ENCODE measurements at regions not wholly inside any gene's neighbourhood (a gene's known extent, or its start where the extent isn't known, plus 50 kb on each side); places are given as distances from the start of the nearest gene placed in this dataset.

- H3K27ac ChIP-seq (ENCODE audit: low read length): no peak overlapping the region
- no peak overlapping the region for H3K9ac ChIP-seq (ENCODE audit: low read length)
- no peaks in the 10 kb centered on the region for H3K36me3 ChIP-seq (ENCODE audit: control insufficient read depth, low read depth, low read length)
These were observed 114.4 kb upstream of the GADD45A start for GRCh38 chr1:67570486-67571143.

DNA sequence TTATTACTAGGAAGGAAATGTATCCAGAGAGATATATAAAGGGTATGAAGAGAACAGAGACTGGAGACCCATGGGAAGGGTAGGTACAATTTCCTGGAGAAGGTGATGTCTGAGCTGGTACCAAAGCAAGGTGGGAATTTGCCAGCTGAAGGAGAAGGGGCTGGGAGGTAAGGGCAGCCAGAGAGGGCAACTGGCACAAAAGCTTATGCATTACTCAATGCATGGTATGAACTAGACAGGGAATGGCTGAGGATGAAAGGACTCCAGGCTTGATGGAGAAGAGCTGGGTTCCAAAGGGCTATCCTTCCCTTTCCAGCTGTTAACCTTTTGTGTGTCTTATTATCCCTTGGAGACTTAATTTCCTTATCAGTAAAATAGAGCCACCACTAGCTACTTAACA is 113.6 kb upstream of the GADD45A start:
- Histone ChIP-seq H3K27ac (ENCODE audit: low read length) (no peak overlapping the region), H3K4me1 (ENCODE audit: control insufficient read depth, low read depth, low read length) (no peaks in the 10 kb centered on the region), H3K4me3 (ENCODE audit: low read length) (no peak overlapping the region)

More at GRCh38 chr1:67570486-67571143, 114.4 kb upstream of the GADD45A start:
- no peaks in the 10 kb centered on the region for H3K27me3 ChIP-seq (ENCODE audit: control insufficient read depth, insufficient read depth, low read length)
- H3K4me1 ChIP-seq (ENCODE audit: control insufficient read depth, low read depth, low read length): no peaks in the 10 kb centered on the region
- H3K9me3 ChIP-seq (ENCODE audit: control insufficient read depth, low read depth, low read length): no peaks in the 10 kb centered on the region
- no peak overlapping the region for H3K4me3 ChIP-seq (ENCODE audit: low read length)

DNA sequence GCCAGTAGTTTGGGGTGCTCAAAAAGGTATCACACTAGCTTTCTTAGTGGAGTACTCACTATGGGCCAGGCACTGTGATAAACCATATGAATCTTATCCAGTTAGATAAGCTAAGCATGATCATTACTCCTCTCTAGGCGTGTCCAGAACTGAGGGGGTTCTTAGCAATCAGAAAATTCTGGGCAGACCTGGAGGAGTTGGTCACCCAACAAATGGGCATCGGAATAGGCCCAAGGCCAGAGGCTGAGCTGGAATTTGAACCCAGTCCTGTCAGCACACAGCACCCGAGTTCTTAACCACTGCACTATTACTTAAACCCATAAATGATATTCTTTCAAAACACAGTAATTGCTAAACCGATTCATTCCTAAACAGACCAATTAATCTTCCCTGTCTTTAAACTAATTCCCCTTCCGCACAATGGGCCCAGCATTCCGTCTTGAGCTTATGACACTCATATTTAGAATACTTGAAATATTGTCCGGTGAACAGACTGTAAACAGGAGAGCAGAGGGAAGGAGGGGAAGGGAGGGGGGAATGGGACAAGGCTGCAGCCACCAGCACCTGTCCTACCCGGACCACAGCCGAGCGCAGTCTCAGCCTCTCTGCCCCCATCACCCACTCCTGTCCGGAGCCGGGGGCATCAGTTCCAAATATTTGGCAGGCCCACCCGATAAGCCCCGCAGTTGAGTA is 113.0 kb upstream of the GADD45A start:
- H3K4me1 ChIP-seq (ENCODE audit: control insufficient read depth, low read depth, low read length): no peaks in the 10 kb centered on the region
- H3K4me3 ChIP-seq (ENCODE audit: low read length): no peak overlapping the region
- H3K27me3 ChIP-seq (ENCODE audit: control insufficient read depth, insufficient read depth, low read length): no peaks in the 10 kb centered on the region
- H3K9ac ChIP-seq (ENCODE audit: low read length): no peak overlapping the region
- no peaks in the 10 kb centered on the region for H3K9me3 ChIP-seq (ENCODE audit: control insufficient read depth, low read depth, low read length)
- no peaks in the 10 kb centered on the region for H3K36me3 ChIP-seq (ENCODE audit: control insufficient read depth, low read depth, low read length)
- H3K27ac ChIP-seq (ENCODE audit: low read length): no peak overlapping the region

More for the DNA sequence above, 113.6 kb upstream of the GADD45A start:
- H3K27me3 ChIP-seq (ENCODE audit: control insufficient read depth, insufficient read depth, low read length): no peaks in the 10 kb centered on the region
- no peaks in the 10 kb centered on the region for H3K9me3 ChIP-seq (ENCODE audit: control insufficient read depth, low read depth, low read length)
- H3K9ac ChIP-seq (ENCODE audit: low read length): no peak overlapping the region
- H3K36me3 ChIP-seq (ENCODE audit: control insufficient read depth, low read depth, low read length): no peaks in the 10 kb centered on the region

- Histone ChIP-seq H3K27me3 (ENCODE audit: control insufficient read depth, insufficient read depth, low read length) (no peaks in the 10 kb centered on the region), H3K27ac (ENCODE audit: low read length) (no peak overlapping the region), H3K4me1 (ENCODE audit: control insufficient read depth, low read depth, low read length) (no peaks in the 10 kb centered on the region), H3K4me3 (ENCODE audit: low read length) (no peak overlapping the region), H3K9ac (ENCODE audit: low read length) (no peak overlapping the region), H3K9me3 (ENCODE audit: control insufficient read depth, low read depth, low read length) (no peaks in the 10 kb centered on the region), H3K36me3 (ENCODE audit: control insufficient read depth, low read depth, low read length) (no peaks in the 10 kb centered on the region)
These were observed 112.3 kb upstream of the GADD45A start for GRCh38 chr1:67572594-67573221.

DNA sequence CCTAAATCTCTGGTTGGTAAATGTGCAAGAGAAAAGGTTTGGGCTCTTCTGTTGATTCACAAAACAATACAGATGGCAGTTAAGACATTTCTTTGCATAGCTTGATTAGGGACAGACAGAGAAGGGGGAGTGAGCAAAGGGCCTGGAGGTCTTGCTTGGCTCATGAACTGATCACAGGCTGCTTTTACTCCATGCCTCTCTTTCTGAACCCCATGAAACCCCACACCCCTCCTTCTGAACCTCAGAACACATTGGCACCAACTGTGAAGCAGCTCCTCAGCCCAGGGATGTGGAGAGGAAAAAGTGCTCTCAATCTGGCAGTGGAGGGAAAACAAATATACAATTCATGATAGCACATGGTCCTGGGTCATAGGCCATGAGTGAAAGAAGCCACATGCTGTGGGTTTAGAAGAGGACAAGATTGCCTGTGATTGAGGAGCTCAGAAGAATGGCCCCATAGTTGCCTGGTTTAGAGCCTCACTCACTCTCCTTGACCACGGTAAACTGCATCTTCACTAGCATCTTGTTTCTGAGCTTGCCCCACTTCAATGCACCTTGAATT is 111.6 kb upstream of the GADD45A start:
- Histone ChIP-seq H3K27ac (ENCODE audit: low read length) (no peak overlapping the region), H3K36me3 (ENCODE audit: control insufficient read depth, low read depth, low read length) (no peaks in the 10 kb centered on the region), H3K4me1 (ENCODE audit: control insufficient read depth, low read depth, low read length) (no peaks in the 10 kb centered on the region)

DNA sequence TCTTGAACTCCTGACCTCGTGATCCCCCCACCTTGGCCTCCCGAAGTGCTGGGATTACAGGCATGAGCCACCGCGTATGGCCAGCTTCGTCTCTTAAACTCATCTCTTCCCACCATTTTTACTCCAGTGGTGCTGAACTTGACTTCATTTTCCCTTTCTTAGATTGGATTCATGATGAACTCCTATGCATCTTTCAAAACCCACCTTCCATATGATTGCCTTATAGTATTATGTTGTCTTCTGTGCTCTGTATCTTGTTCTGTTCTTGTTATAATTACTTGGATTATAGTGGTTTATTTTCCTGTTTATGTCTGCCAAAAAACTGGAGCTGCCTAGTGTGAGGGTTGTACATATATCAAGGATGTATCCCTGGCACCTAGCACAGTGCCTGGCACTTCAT is 110.8 kb upstream of the GADD45A start:
- Histone ChIP-seq H3K36me3 (ENCODE audit: control insufficient read depth, low read depth, low read length) (no peaks in the 10 kb centered on the region), H3K27me3 (ENCODE audit: control insufficient read depth, insufficient read depth, low read length) (no peaks in the 10 kb centered on the region), H3K9ac (ENCODE audit: low read length) (no peak overlapping the region), H3K4me1 (ENCODE audit: control insufficient read depth, low read depth, low read length) (no peaks in the 10 kb centered on the region), H3K4me3 (ENCODE audit: low read length) (no peak overlapping the region), H3K9me3 (ENCODE audit: control insufficient read depth, low read depth, low read length) (no peaks in the 10 kb centered on the region), H3K27ac (ENCODE audit: low read length) (no peak overlapping the region)

More for the DNA sequence above, 111.6 kb upstream of the GADD45A start:
- Histone ChIP-seq H3K27me3 (ENCODE audit: control insufficient read depth, insufficient read depth, low read length) (no peaks in the 10 kb centered on the region), H3K9me3 (ENCODE audit: control insufficient read depth, low read depth, low read length) (no peaks in the 10 kb centered on the region), H3K4me3 (ENCODE audit: low read length) (no peak overlapping the region), H3K9ac (ENCODE audit: low read length) (no peak overlapping the region)

- Histone ChIP-seq H3K9me3 (ENCODE audit: control insufficient read depth, low read depth, low read length) (no peaks in the 10 kb centered on the region), H3K4me3 (ENCODE audit: low read length) (no peak overlapping the region), H3K36me3 (ENCODE audit: control insufficient read depth, low read depth, low read length) (no peaks in the 10 kb centered on the region), H3K27me3 (ENCODE audit: control insufficient read depth, insufficient read depth, low read length) (no peaks in the 10 kb centered on the region), H3K27ac (ENCODE audit: low read length) (no peak overlapping the region), H3K9ac (ENCODE audit: low read length) (no peak overlapping the region), H3K4me1 (ENCODE audit: control insufficient read depth, low read depth, low read length) (no peaks in the 10 kb centered on the region)
These were observed 109.1 kb upstream of the GADD45A start for GRCh38 chr1:67575861-67576260.

- Histone ChIP-seq H3K4me3 (ENCODE audit: low read length) (no peak overlapping the region), H3K36me3 (ENCODE audit: control insufficient read depth, low read depth, low read length) (no peaks in the 10 kb centered on the region), H3K27me3 (ENCODE audit: control insufficient read depth, insufficient read depth, low read length) (no peaks in the 10 kb centered on the region), H3K27ac (ENCODE audit: low read length) (no peak overlapping the region), H3K9ac (ENCODE audit: low read length) (no peak overlapping the region), H3K4me1 (ENCODE audit: control insufficient read depth, low read depth, low read length) (no peaks in the 10 kb centered on the region), H3K9me3 (ENCODE audit: control insufficient read depth, low read depth, low read length) (no peaks in the 10 kb centered on the region)
These were observed 108.5 kb upstream of the GADD45A start for GRCh38 chr1:67576474-67576873.

DNA sequence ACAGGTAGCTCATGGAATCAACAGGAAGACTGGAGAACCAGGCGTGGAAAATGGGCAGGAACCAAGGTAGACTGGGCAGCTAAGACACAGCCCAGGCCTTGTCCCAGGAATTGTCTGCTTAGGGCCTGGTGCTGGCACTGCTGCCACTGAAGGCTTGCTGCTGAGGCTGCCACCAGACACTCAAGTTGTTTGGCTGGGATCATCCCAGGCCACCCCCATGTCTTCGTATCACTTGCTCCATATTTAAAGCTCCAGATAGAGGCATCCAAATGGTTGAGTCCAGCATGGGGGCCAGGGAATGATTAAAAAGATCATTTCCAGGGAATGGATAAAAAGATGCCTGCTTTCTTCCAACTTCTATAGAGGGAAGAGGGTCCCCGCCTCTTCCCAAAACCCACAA is 107.4 kb upstream of the GADD45A start:
- Histone ChIP-seq H3K27ac (ENCODE audit: low read length) (no peak overlapping the region), H3K36me3 (ENCODE audit: control insufficient read depth, low read depth, low read length) (no peaks in the 10 kb centered on the region)

GRCh38 chr1:67578397-67579020 is 106.5 kb upstream of the GADD45A start:
- Histone ChIP-seq H3K9me3 (ENCODE audit: control insufficient read depth, low read depth, low read length) (no peaks in the 10 kb centered on the region), H3K27me3 (ENCODE audit: control insufficient read depth, insufficient read depth, low read length) (no peaks in the 10 kb centered on the region), H3K36me3 (ENCODE audit: control insufficient read depth, low read depth, low read length) (no peaks in the 10 kb centered on the region), H3K4me1 (ENCODE audit: control insufficient read depth, low read depth, low read length) (no peaks in the 10 kb centered on the region), H3K9ac (ENCODE audit: low read length) (no peak overlapping the region), H3K27ac (ENCODE audit: low read length) (no peak overlapping the region), H3K4me3 (ENCODE audit: low read length) (no peak overlapping the region)

More for the DNA sequence above, 107.4 kb upstream of the GADD45A start:
- no peaks in the 10 kb centered on the region for H3K9me3 ChIP-seq (ENCODE audit: control insufficient read depth, low read depth, low read length)
- H3K4me3 ChIP-seq (ENCODE audit: low read length): no peak overlapping the region
- H3K9ac ChIP-seq (ENCODE audit: low read length): no peak overlapping the region
- no peaks in the 10 kb centered on the region for H3K27me3 ChIP-seq (ENCODE audit: control insufficient read depth, insufficient read depth, low read length)
- H3K4me1 ChIP-seq (ENCODE audit: control insufficient read depth, low read depth, low read length): no peaks in the 10 kb centered on the region

DNA sequence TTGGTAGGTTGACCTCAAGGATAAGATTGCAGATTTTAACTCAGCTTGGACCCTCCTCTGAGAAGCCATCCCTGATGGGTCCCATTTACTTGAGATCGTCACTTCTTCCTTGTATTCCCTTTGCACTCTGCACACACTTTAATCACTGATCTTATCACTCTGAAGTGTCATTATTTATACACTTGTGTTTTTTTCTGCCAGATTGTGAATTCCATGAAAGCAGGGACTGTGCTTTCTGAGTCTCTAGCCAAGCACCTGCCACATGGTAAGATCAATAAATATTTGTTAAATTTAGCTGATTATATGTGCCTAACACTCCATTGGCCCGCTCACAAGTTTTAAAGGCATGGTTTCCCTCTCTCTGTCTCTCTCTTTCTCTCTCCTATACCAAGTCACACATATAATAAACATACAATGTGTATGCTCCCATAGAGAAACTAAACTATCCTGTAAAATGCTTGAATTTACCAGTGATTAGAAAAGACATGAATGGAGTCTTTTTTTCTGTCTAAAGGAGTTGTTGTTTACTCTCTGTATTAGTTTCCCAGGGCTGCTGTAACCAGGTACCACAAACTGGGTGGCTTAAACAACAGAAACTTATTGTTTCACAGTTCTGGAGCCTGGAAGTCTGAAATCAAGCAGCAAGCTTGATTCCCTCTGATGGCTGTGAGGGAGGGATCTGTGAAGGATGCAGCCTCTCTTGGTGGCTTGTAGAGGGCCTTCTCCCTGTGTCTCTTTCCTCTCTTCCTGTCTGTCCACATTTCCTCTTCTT is 105.2 kb upstream of the GADD45A start:
- H3K9me3 ChIP-seq (ENCODE audit: control insufficient read depth, low read depth, low read length): no peaks in the 10 kb centered on the region
- no peak overlapping the region for H3K27ac ChIP-seq (ENCODE audit: low read length)
- no peaks in the 10 kb centered on the region for H3K36me3 ChIP-seq (ENCODE audit: control insufficient read depth, low read depth, low read length)
- H3K9ac ChIP-seq (ENCODE audit: low read length): no peak overlapping the region
- no peaks in the 10 kb centered on the region for H3K27me3 ChIP-seq (ENCODE audit: control insufficient read depth, insufficient read depth, low read length)
- no peaks in the 10 kb centered on the region for H3K4me1 ChIP-seq (ENCODE audit: control insufficient read depth, low read depth, low read length)
- H3K4me3 ChIP-seq (ENCODE audit: low read length): no peak overlapping the region
